GM12873 (cell line): ENCODE measurements at regions not wholly inside any gene's neighbourhood (a gene's known extent, or its start where the extent isn't known, plus 50 kb on each side); places are given as distances from the start of the nearest gene placed in this dataset.

Experiments used
- CTCF ChIP-seq: IDR thresholded peaks from 2 replicates; pipeline ENCODE4 v1.5.1; 2012; ENCODE audit warnings: low read depth, mild to moderate bottlenecking, moderate library complexity, low read length, control low read depth; ENCODE audit not compliant: insufficient read depth; ENCODE audit errors: missing control alignments

GRCh38 chr5:173410459-173411233 is 82.4 kb upstream of the STC2 start:
- no peak for TF ChIP-seq CTCF

- TF ChIP-seq CTCF, result no peak
Observed at GRCh38 chr5:173408946-173409345, 80.7 kb upstream of the STC2 start.

- TF ChIP-seq CTCF, result no peak
Observed at GRCh38 chr5:173399851-173400250, 71.6 kb upstream of the STC2 start.

GRCh38 chr5:173397516-173397915 is 69.3 kb upstream of the STC2 start:
- no peak for TF ChIP-seq CTCF

GRCh38 chr5:173396311-173396993 is 68.2 kb upstream of the STC2 start:
- TF ChIP-seq CTCF, result peak; percentile 36

- no peak for TF ChIP-seq CTCF
Observed at GRCh38 chr5:173395933-173396308, 67.7 kb upstream of the STC2 start.

- no peak for TF ChIP-seq CTCF
Observed at GRCh38 chr5:173395257-173395932, 67.2 kb upstream of the STC2 start.
